Neural cell (in vitro differentiated cells): ENCODE measurements at regions not wholly inside any gene's neighbourhood (a gene's known extent, or its start where the extent isn't known, plus 50 kb on each side); places are given as distances from the start of the nearest gene placed in this dataset.

Source experiments
- H2AFZ ChIP-seq: fragments of 200-600, 300-800 bp; sonication (generic), shearing (Covaris generic); 2 replicates; pipeline ENCODE4 v1.6.0; 2014; ENCODE audit warnings: low read depth, mild to moderate bottlenecking, antibody characterized with exemption, low read length, moderate library complexity
- H3F3A ChIP-seq: fragments of 200-600 bp; shearing (Covaris generic); 2 replicates; pipeline ENCODE4 v1.6.1; 2016; ENCODE audit warnings: mild to moderate bottlenecking, moderate library complexity, mixed read lengths, antibody characterized with exemption, low read length; ENCODE audit not compliant: insufficient read depth, poor library complexity, severe bottlenecking
- H3K27ac ChIP-seq: fragments of 200-600, 300-800 bp; sonication (generic), shearing (Covaris generic); 2 replicates; pipeline ENCODE4 v1.5.1; 2014; ENCODE audit warnings: mild to moderate bottlenecking, low read length, moderate library complexity
- H3K27me3 ChIP-seq: fragments of 300-800, 200-600 bp; sonication (generic), shearing (Covaris generic); 2 replicates; pipeline ENCODE4 v1.6.0; 2014; ENCODE audit warnings: mild to moderate bottlenecking, low read depth, low read length, moderate library complexity; ENCODE audit not compliant: insufficient read depth
- H3K36me3 ChIP-seq: fragments of 300-800, 200-600 bp; sonication (generic), shearing (Covaris generic); 2 replicates; pipeline ENCODE4 v1.5.1; 2014; ENCODE audit warnings: mild to moderate bottlenecking, antibody characterized with exemption, low read length, moderate library complexity; ENCODE audit not compliant: insufficient read depth
- H3K4me2 ChIP-seq: fragments of 300-800, 200-600 bp; sonication (generic), shearing (Covaris generic); 2 replicates; pipeline ENCODE4 v1.6.0; 2014; ENCODE audit warnings: mild to moderate bottlenecking, low read length
- H3K4me3 ChIP-seq: fragments of 300-800, 200-600 bp; sonication (generic), shearing (Covaris generic); 2 replicates; pipeline ENCODE4 v1.5.1; 2014; ENCODE audit warnings: mild to moderate bottlenecking, low read length, moderate library complexity
- H3K79me2 ChIP-seq: fragments of 200-600 bp; shearing (Covaris generic); replicated peaks from 2 replicates; pipeline ENCODE4 v1.6.0; 2014; ENCODE audit warnings: mild to moderate bottlenecking, low read length, moderate library complexity; ENCODE audit not compliant: insufficient read depth
- H3K9ac ChIP-seq: fragments of 300-800, 200-600 bp; sonication (generic), shearing (Covaris generic); 2 replicates; pipeline ENCODE4 v1.6.1; 2016; ENCODE audit warnings: mild to moderate bottlenecking, low read length, mixed read lengths
- H3K9me2 ChIP-seq: fragments of 200-600 bp; shearing (Covaris generic); 2 replicates; pipeline ENCODE4 v1.6.1; 2016; ENCODE audit warnings: mild to moderate bottlenecking, low read length, mixed read lengths; ENCODE audit not compliant: insufficient read depth
- H3K9me3 ChIP-seq: fragments of 200-600, 300-800 bp; sonication (generic), shearing (Covaris generic); 2 replicates; pipeline ENCODE4 v1.6.1; 2016; ENCODE audit warnings: mild to moderate bottlenecking, mixed run types, low read length, moderate library complexity, mixed read lengths
- H4K20me1 ChIP-seq: fragments of 200-600 bp; shearing (Covaris generic); 2 replicates; pipeline ENCODE4 v1.6.1; 2016; ENCODE audit warnings: mild to moderate bottlenecking, mixed run types; ENCODE audit not compliant: insufficient read depth
- EP300 ChIP-seq: fragments of 450-650 bp; conservative IDR thresholded peaks from 2 replicates; pipeline ENCODE4 v1.6.1; 2014; ENCODE audit warnings: antibody characterized with exemption, mild to moderate bottlenecking, moderate library complexity; ENCODE audit not compliant: poor library complexity, severe bottlenecking
- EZH2 ChIP-seq: fragments of 200-600, 300-800 bp; shearing (Covaris generic), sonication (generic); IDR thresholded peaks from 2 replicates; pipeline ENCODE4 v1.6.1; 2014; ENCODE audit warnings: antibody characterized with exemption, low read length, borderline replicate concordance, mild to moderate bottlenecking; ENCODE audit not compliant: insufficient read depth, poor library complexity, severe bottlenecking
- MXI1 ChIP-seq: fragments of 450-650 bp; conservative IDR thresholded peaks from 2 replicates; pipeline ENCODE4 v1.6.1; 2014; ENCODE audit warnings: antibody characterized with exemption, mild to moderate bottlenecking; ENCODE audit not compliant: poor library complexity, severe bottlenecking
- POLR2AphosphoS5 ChIP-seq: IDR thresholded peaks from 2 replicates; pipeline ENCODE4 v1.6.1; 2012
- RAD21 ChIP-seq: fragments of 450-650 bp; conservative IDR thresholded peaks from 2 replicates; pipeline ENCODE4 v1.6.1; 2014; ENCODE audit warnings: antibody characterized with exemption, mild to moderate bottlenecking, moderate library complexity
- SMC3 ChIP-seq: fragments of 450-650 bp; conservative IDR thresholded peaks from 2 replicates; pipeline ENCODE4 v1.6.1; 2014; ENCODE audit warnings: antibody characterized with exemption, mild to moderate bottlenecking, moderate library complexity; ENCODE audit not compliant: poor library complexity
- TAF1 ChIP-seq: IDR thresholded peaks from 2 replicates; pipeline ENCODE4 v1.6.1; 2012; ENCODE audit warnings: low read depth
- TF ChIP-seq, protein P1 (sequence below): fragments of 450-650 bp; IDR thresholded peaks from 2 replicates; pipeline ENCODE4 v1.5.1; 2014; ENCODE audit warnings: antibody characterized with exemption, mild to moderate bottlenecking, moderate library complexity; ENCODE audit not compliant: poor library complexity, severe bottlenecking
- TF ChIP-seq, protein P2 (sequence below): IDR thresholded peaks from 2 replicates; pipeline ENCODE4 v1.6.1; 2012; ENCODE audit warnings: borderline replicate concordance

DNA sequence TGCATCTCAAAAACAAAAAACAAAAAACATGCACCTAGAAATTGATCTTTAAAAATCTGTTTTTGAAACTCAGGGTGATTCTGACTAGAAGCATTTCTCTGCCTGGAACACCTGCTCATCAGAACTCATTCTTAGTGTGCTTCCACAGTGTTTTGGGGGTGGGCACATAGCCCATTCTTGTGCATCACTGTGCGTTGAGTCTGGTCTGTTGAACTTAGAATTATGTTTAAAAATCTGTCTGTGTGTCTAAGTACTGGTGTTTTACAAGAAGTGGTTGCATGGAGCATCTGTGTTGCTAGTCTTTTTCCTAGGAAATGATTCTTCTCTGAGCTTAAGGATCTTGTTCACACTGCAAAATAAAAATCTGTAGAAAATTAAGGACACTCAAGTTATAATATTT lies 264.5 kb downstream of the SOX4 start:
- Histone ChIP-seq H4K20me1 (no peaks in the 10 kb centered on the region), H3F3A (no peaks in the 10 kb centered on the region), H3K36me3 (no peaks in the 10 kb centered on the region), H3K27ac (no peak overlapping the region), H3K79me2 (peaks cover 3% of the 10 kb centered on the region), H3K9me2 (no peaks in the 10 kb centered on the region), H3K4me3 (no peak overlapping the region), H3K27me3 (no peaks in the 10 kb centered on the region), H3K9ac (no peak overlapping the region), H3K9me3 (no peaks in the 10 kb centered on the region), H2AFZ (no peak overlapping the region), H3K4me2 (no peak overlapping the region)
- TF ChIP-seq EP300 (no peak), TAF1 (no peak), MXI1 (no peak), POLR2AphosphoS5 (no peak), SMC3 (no peak), RAD21 (no peak), EZH2 (no peak)
- TF ChIP-seq, protein P1, sequence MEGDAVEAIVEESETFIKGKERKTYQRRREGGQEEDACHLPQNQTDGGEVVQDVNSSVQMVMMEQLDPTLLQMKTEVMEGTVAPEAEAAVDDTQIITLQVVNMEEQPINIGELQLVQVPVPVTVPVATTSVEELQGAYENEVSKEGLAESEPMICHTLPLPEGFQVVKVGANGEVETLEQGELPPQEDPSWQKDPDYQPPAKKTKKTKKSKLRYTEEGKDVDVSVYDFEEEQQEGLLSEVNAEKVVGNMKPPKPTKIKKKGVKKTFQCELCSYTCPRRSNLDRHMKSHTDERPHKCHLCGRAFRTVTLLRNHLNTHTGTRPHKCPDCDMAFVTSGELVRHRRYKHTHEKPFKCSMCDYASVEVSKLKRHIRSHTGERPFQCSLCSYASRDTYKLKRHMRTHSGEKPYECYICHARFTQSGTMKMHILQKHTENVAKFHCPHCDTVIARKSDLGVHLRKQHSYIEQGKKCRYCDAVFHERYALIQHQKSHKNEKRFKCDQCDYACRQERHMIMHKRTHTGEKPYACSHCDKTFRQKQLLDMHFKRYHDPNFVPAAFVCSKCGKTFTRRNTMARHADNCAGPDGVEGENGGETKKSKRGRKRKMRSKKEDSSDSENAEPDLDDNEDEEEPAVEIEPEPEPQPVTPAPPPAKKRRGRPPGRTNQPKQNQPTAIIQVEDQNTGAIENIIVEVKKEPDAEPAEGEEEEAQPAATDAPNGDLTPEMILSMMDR: no peak
- TF ChIP-seq, protein P2, sequence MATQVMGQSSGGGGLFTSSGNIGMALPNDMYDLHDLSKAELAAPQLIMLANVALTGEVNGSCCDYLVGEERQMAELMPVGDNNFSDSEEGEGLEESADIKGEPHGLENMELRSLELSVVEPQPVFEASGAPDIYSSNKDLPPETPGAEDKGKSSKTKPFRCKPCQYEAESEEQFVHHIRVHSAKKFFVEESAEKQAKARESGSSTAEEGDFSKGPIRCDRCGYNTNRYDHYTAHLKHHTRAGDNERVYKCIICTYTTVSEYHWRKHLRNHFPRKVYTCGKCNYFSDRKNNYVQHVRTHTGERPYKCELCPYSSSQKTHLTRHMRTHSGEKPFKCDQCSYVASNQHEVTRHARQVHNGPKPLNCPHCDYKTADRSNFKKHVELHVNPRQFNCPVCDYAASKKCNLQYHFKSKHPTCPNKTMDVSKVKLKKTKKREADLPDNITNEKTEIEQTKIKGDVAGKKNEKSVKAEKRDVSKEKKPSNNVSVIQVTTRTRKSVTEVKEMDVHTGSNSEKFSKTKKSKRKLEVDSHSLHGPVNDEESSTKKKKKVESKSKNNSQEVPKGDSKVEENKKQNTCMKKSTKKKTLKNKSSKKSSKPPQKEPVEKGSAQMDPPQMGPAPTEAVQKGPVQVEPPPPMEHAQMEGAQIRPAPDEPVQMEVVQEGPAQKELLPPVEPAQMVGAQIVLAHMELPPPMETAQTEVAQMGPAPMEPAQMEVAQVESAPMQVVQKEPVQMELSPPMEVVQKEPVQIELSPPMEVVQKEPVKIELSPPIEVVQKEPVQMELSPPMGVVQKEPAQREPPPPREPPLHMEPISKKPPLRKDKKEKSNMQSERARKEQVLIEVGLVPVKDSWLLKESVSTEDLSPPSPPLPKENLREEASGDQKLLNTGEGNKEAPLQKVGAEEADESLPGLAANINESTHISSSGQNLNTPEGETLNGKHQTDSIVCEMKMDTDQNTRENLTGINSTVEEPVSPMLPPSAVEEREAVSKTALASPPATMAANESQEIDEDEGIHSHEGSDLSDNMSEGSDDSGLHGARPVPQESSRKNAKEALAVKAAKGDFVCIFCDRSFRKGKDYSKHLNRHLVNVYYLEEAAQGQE: no peak

DNA sequence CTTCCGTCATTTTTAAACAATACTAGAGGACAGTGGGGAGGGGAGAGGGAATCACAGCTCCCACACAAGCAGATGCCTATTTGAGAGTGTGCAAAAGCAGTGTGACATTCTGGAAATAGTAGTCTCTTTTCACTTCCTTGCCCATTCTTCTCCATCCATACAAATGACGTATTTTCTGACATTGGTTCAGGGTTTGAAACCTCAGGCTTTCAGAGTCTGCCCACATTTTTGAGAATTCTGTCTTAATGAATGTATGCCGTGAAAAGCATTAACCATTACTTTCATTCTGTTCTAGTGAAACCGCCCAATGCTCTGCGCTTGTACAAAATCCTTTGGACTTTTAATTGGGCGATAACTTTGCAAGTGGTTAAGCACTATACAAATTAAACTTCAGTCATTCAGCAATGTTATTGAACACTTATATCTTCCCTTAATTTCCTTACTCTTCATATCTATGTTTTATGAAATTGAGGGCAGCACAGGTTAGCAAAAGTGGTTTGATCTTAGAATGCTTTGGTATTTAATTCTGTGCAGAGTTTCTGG lies 265.7 kb downstream of the SOX4 start:
- Histone ChIP-seq H3K36me3 (no peaks in the 10 kb centered on the region), H3K9ac (no peak overlapping the region), H3F3A (no peaks in the 10 kb centered on the region), H3K79me2 (no peaks in the 10 kb centered on the region), H3K9me2 (no peaks in the 10 kb centered on the region), H3K4me2 (no peak overlapping the region), H2AFZ (no peak overlapping the region), H3K4me3 (no peak overlapping the region), H3K27ac (no peak overlapping the region), H3K9me3 (no peaks in the 10 kb centered on the region), H4K20me1 (no peaks in the 10 kb centered on the region), H3K27me3 (no peaks in the 10 kb centered on the region)
- no peak for TF ChIP-seq RAD21
- no peak for TF ChIP-seq TAF1
- no peak for TF ChIP-seq POLR2AphosphoS5
- TF ChIP-seq MXI1: no peak
- TF ChIP-seq EZH2: no peak
- TF ChIP-seq EP300: no peak
- TF ChIP-seq, protein P1: no peak
- TF ChIP-seq SMC3: no peak
- TF ChIP-seq, protein P2: no peak
